GM06990 (cell line): ENCODE measurements at regions not wholly inside any gene's neighbourhood (a gene's known extent, or its start where the extent isn't known, plus 50 kb on each side); places are given as distances from the start of the nearest gene placed in this dataset.
"Not testable (repeated sequence)": the region's sequence is repeated elsewhere in the genome, so short reads cannot be mapped to it uniquely, and the experiment has no call there.

Source experiments
- DNase-seq: peaks from one replicate; pipeline ENCODE4 v3.0.0-alpha.2; 2011; ENCODE audit not compliant: insufficient read length; ENCODE audit errors: extremely low read depth
- H3K27me3 ChIP-seq: replicated peaks from 2 replicates; pipeline ENCODE4 v1.6.0; 2011; ENCODE audit warnings: low read length; ENCODE audit not compliant: control insufficient read depth, insufficient read depth
- H3K36me3 ChIP-seq: 2 replicates; pipeline ENCODE4 v1.5.1; 2011; ENCODE audit warnings: low read length; ENCODE audit not compliant: control insufficient read depth, insufficient read depth
- H3K4me3 ChIP-seq: replicated peaks from 2 replicates; pipeline ENCODE4 v1.5.1; 2011; ENCODE audit warnings: low read depth, mild to moderate bottlenecking, control low read depth, low read length
- TF ChIP-seq, protein P1 (sequence below): IDR thresholded peaks from 2 replicates; pipeline ENCODE4 v1.5.1; 2011; ENCODE audit warnings: low read length, control low read depth, mild to moderate bottlenecking, inconsistent platforms; ENCODE audit not compliant: insufficient read depth, poor library complexity, severe bottlenecking

DNA sequence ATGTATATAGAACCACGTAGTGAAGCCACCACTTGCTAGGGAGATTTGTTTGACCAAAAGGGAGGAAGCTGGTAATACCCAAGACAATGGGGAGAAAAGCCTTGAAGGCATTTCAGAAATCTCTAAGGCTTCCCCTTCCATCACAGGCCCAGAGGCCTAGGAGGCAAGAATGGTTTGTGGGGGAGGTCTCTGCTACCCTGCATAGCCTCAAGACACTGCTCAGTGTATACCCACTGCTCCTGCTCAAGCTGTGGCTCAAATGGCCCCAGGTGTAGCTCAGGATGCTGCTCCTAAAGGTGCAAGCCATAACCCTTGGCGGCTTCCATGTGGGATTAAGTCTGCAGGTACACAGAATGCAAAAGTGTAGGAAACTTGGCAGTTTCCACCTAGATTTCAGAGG, 1105.8 kb downstream of the GATA3 start:
- H3K27me3 ChIP-seq, result no peaks in the 10 kb centered on the region
- no peak overlapping the region for H3K4me3 ChIP-seq
- TF ChIP-seq, protein P1, sequence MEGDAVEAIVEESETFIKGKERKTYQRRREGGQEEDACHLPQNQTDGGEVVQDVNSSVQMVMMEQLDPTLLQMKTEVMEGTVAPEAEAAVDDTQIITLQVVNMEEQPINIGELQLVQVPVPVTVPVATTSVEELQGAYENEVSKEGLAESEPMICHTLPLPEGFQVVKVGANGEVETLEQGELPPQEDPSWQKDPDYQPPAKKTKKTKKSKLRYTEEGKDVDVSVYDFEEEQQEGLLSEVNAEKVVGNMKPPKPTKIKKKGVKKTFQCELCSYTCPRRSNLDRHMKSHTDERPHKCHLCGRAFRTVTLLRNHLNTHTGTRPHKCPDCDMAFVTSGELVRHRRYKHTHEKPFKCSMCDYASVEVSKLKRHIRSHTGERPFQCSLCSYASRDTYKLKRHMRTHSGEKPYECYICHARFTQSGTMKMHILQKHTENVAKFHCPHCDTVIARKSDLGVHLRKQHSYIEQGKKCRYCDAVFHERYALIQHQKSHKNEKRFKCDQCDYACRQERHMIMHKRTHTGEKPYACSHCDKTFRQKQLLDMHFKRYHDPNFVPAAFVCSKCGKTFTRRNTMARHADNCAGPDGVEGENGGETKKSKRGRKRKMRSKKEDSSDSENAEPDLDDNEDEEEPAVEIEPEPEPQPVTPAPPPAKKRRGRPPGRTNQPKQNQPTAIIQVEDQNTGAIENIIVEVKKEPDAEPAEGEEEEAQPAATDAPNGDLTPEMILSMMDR, result no peak
- no peaks in the 10 kb centered on the region for H3K36me3 ChIP-seq
- DNase-seq, result no peak

DNA sequence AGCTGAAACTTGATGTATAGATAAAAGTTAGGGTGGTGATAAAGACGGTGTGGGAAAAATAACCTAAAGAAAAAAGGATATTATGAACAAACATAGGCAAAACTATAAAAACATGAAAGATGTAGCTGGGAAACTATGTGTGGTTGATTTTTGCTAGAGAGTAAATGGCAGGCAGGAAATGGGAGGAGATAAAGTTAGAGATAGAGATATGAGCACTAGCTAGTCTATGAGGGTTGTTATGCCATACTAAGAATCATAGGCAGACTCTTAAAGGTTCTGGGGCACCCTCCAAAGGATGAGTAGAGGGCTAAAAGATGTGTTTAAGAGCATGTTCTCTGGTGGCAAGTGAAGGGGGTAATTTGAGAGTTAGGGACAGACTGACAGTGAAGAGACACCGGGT, 1109.2 kb downstream of the GATA3 start:
- TF ChIP-seq, protein P1, result no peak
- no peak overlapping the region for H3K4me3 ChIP-seq
- no peak for DNase-seq
- H3K36me3 ChIP-seq, result no peaks in the 10 kb centered on the region
- no peaks in the 10 kb centered on the region for H3K27me3 ChIP-seq

DNA sequence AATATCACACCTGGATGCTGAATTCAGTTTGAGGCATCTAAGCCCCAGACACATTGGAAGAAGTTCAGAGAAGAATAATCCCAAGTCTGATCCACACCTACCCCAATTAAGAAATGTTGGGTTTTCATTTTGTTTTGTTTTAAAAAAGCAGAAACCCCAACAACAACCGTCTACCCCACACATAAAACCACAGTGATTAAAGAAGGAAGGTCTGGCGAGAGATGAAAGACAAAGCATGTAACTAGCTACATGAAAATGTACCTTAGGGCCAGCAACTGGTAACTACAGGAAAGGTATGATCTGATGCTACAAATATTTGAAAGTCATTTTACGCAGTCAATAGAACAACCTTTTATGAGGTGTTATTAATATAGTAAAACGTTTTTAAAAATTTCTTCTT, 1112.3 kb downstream of the GATA3 start:
- Histone ChIP-seq H3K36me3 (no peaks in the 10 kb centered on the region), H3K4me3 (no peak overlapping the region), H3K27me3 (no peaks in the 10 kb centered on the region)
- DNase-seq, result no peak
- TF ChIP-seq, protein P1, result no peak

DNA sequence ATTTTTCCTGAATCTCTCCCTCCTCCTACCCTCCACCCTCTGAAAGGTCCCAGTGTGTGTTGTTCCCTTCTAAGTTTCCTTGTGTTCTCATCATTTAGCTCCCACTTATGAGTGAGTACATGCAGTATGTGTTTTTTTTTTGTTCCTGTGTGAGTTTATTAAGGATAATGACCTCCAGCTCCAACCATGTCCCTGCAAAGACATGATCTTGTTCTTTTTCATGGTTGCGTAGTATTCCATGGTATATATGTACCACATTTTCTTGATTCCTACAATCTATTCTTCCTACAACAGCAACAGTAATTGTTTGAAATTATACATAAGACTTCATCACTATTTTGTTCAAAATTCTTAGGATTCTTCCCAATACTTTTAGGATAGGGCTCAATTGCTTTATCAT, 1117.8 kb downstream of the GATA3 start:
- no peak for DNase-seq
- Histone ChIP-seq H3K4me3 (no peak overlapping the region), H3K36me3 (no peaks in the 10 kb centered on the region), H3K27me3 (no peaks in the 10 kb centered on the region)
- TF ChIP-seq, protein P1, result no peak

DNA sequence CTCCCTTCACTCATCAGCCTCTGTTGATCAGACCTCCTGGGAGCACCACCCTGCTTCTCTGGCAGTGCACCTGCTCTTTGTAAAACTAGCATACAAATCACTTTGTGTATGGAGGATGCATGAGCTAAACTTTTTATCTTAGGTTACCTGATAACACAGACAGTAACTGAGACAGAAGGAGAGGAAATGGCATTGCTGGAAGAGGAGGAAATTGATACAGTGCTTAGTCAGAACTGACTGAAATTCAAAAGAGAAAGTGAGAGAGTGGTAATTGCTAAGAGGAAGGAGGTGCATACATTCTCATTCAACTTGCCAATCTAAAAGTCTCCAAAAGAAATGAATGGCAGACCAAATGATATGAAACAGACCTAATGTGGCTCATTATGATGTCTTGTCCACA, 1120.7 kb downstream of the GATA3 start:
- no peak overlapping the region for H3K4me3 ChIP-seq
- no peaks in the 10 kb centered on the region for H3K36me3 ChIP-seq
- DNase-seq, result no peak
- TF ChIP-seq, protein P1, result no peak
- no peaks in the 10 kb centered on the region for H3K27me3 ChIP-seq

DNA sequence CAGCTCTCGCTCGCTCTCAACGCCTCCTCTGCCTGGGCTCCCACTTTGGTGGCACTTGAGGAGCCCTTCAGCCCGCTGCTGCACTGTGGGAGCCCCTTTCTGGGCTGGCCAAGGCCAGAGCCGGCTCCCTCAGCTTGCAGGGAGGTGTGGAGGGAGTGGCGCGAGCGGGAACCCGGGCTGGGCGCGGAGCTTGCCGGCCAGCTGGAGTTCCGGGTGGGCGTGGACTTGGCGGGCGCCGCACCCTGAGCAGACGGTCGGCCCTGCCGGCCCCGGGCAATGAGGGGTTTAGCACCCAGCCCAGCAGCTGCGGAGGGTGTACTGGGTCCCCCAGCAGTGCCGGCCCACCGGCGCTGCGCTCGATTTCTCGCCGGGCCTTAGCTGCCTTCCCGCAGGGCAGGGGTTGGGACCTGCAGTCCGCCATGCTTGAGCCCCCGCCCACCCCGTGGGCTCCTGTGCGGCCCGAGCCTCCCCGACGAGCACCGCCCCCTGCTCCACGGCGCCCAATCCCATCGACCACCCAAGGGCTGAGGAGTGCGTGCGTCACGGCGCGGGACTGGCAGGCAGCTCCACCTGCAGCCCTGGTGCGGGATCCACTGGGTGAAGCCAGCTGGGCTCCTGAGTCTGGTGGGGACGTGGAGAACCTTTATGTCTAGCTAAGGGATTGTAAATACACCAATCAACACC, 1128.9 kb downstream of the GATA3 start:
- DNase-seq, H3K4me3 ChIP-seq, H3K36me3 ChIP-seq, H3K27me3 ChIP-seq: not testable (repeated sequence)
